Brain microvascular endothelial cell (primary cell): ENCODE measurements at regions not wholly inside any gene's neighbourhood (a gene's known extent, or its start where the extent isn't known, plus 50 kb on each side); places are given as distances from the start of the nearest gene placed in this dataset.

ENCODE experiments used
- DNase-seq: peaks from one replicate; pipeline ENCODE4 v3.0.0-alpha.2; 2020
- H3K27ac ChIP-seq: fragments of 250-450 bp; sonication (Bioruptor Pico); 2 replicates; pipeline ENCODE4 v1.5.1; 2020; ENCODE audit warnings: mild to moderate bottlenecking, moderate library complexity
- H3K27me3 ChIP-seq: fragments of 250-450 bp; sonication (Bioruptor Pico); replicated peaks from 2 replicates; pipeline ENCODE4 v1.5.1; 2020; ENCODE audit warnings: mild to moderate bottlenecking
- H3K36me3 ChIP-seq: fragments of 250-450 bp; sonication (Bioruptor Pico); replicated peaks from 2 replicates; pipeline ENCODE4 v1.5.1; 2020; ENCODE audit warnings: mild to moderate bottlenecking
- H3K4me3 ChIP-seq: 2 replicates; pipeline ENCODE4 v1.5.1; 2011; ENCODE audit warnings: low read depth, mild to moderate bottlenecking, control low read depth, low read length, moderate library complexity
- in situ Hi-C: cut with HindIII; loops from 2 replicates; pipeline ENCODE4 v1.10.0; 2017; ENCODE audit warnings: low sequenced_read_pairs, low pct_ligation_motif_present
- TF ChIP-seq, protein P1 (sequence below): IDR thresholded peaks from 2 replicates; pipeline ENCODE4 v1.5.1; 2011; ENCODE audit warnings: low read depth, mild to moderate bottlenecking, moderate library complexity, low read length, control low read depth, inconsistent platforms; ENCODE audit errors: missing control alignments

DNA sequence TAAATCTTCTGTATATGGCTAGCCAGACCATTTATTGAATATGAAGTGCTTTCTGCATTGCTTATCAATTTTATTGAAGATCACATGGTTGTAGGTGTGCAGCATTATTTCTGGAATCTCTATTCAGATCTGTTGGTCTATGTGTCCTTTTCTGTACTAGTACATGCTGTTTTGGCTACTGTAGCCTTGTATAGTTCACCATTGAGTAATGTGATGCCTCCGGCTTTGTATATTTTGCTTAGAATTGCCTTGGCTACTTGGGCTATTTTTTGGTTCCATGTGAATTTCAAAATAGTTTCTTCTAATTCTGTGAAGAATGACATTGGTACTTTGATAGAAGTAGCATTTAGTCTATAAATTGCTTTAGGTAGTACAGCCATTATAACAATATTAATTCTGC is 1187.2 kb downstream of the XPNPEP1 start:
- H3K4me3 ChIP-seq: no peak overlapping the region
- H3K36me3 ChIP-seq: no peaks in the 10 kb centered on the region
- DNase-seq: no peak
- TF ChIP-seq, protein P1, sequence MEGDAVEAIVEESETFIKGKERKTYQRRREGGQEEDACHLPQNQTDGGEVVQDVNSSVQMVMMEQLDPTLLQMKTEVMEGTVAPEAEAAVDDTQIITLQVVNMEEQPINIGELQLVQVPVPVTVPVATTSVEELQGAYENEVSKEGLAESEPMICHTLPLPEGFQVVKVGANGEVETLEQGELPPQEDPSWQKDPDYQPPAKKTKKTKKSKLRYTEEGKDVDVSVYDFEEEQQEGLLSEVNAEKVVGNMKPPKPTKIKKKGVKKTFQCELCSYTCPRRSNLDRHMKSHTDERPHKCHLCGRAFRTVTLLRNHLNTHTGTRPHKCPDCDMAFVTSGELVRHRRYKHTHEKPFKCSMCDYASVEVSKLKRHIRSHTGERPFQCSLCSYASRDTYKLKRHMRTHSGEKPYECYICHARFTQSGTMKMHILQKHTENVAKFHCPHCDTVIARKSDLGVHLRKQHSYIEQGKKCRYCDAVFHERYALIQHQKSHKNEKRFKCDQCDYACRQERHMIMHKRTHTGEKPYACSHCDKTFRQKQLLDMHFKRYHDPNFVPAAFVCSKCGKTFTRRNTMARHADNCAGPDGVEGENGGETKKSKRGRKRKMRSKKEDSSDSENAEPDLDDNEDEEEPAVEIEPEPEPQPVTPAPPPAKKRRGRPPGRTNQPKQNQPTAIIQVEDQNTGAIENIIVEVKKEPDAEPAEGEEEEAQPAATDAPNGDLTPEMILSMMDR: no peak
- no peak overlapping the region for H3K27ac ChIP-seq
- H3K27me3 ChIP-seq: no peaks in the 10 kb centered on the region
- in situ Hi-C loops: no loop called here

DNA sequence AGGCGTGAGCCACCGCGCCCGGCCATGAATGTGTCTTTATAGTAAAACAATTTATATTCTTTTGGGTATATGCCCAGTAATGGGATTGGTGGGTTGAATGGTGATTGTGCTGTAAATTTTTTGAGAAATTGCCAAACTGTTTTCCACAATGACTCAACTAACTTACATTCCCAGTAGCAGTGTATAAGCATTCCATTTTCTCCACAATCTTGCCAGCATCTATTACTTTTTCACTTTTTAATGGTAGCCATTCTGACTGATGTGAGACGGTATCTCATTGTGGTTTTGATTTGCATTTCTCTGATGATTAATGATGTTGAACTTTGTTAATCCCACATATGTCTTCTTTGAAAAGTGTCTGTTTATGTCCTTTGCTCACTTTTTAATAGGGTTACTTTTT is 1187.9 kb downstream of the XPNPEP1 start:
- H3K27me3 ChIP-seq: no peaks in the 10 kb centered on the region
- TF ChIP-seq, protein P1: no peak
- no peak overlapping the region for H3K4me3 ChIP-seq
- in situ Hi-C loops: no loop called here
- no peak overlapping the region for H3K27ac ChIP-seq
- DNase-seq: no peak
- no peaks in the 10 kb centered on the region for H3K36me3 ChIP-seq

DNA sequence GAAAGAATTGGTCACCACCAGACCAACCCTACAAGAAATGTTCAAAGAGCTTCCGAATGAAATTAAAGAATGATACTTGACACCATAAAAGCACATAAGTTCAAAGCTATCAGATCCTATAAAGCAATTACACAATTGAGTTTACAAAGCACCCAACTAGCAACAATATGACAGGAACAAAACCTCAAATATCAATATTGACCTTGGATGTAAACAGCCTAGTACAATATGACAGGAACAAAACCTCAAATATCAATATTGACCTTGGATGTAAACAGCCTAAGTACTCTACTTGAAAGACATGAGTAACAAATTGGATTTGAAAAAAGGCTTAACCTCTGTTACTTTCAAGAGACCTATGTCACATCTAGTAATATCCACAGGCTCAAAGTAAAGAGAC is 1201.4 kb downstream of the XPNPEP1 start:
- DNase-seq: no peak
- Histone ChIP-seq H3K27ac (no peak overlapping the region), H3K4me3 (no peak overlapping the region), H3K27me3 (no peaks in the 10 kb centered on the region), H3K36me3 (no peaks in the 10 kb centered on the region)
- TF ChIP-seq, protein P1: no peak
- in situ Hi-C loops: no loop called here

DNA sequence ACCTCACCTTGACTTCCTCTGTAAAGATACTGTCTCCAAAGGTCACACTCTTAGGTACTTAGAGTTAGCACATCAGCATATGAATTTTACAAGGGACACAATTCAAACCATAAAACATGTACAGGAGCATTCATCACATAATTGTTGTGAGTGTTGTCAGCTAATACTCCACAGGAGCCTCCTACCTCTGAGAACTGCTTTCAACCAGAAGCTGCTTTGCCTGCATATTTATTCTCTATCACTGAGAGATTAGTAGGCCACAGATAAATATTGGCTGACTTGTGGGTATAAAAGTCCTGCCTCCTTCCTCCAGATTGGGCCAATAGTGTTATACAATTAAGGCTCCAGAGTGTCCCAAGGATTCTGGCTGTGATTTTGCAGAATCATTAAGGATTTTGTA is 1207.0 kb downstream of the XPNPEP1 start:
- TF ChIP-seq, protein P1: no peak
- no peaks in the 10 kb centered on the region for H3K27me3 ChIP-seq

DNA sequence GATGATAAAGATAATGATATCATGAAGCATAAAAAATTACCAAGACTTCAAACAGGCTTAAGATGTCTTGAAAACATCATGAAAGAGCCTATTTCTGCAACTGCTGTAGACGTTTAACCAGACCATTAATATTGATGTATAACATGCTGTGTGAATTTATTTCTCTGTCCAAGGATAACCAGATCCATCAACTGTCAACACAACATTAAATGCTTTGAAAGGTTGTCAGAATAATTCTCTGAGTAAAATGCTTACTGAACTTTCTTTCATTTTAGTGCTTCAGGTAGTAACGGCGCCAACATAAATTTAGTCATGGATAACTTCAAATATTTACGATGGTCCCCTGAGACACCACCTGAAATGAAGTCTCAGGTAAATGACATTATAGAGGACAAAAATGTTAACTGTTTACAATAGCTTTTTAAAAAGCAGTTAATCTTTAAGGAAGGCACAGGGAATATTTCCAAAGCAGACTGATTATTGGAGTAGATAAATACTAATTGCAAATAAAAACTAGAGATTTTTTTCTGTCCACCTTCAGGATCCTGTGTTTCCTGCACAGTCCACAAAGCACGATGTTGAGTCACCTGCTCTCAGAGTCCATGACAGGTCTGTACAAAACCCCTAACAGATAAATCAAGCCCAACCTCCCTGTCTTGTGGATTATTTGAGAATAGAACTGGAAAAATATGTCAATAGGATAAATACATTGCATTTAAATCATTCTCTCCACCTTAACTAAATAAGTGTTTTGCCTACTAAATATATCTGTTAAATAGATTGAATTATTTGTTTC is 1213.2 kb downstream of the XPNPEP1 start:
- H3K36me3 ChIP-seq: no peaks in the 10 kb centered on the region
- TF ChIP-seq, protein P1: no peak
- H3K27me3 ChIP-seq: no peaks in the 10 kb centered on the region
- H3K27ac ChIP-seq: no peak overlapping the region
- DNase-seq: no peak
- in situ Hi-C loops: no loop called here
- H3K4me3 ChIP-seq: no peak overlapping the region

More for the DNA sequence above, 1207.0 kb downstream of the XPNPEP1 start:
- in situ Hi-C loops: no loop called here
- no peak overlapping the region for H3K4me3 ChIP-seq
- DNase-seq: no peak
- H3K36me3 ChIP-seq: no peaks in the 10 kb centered on the region
- no peak overlapping the region for H3K27ac ChIP-seq

DNA sequence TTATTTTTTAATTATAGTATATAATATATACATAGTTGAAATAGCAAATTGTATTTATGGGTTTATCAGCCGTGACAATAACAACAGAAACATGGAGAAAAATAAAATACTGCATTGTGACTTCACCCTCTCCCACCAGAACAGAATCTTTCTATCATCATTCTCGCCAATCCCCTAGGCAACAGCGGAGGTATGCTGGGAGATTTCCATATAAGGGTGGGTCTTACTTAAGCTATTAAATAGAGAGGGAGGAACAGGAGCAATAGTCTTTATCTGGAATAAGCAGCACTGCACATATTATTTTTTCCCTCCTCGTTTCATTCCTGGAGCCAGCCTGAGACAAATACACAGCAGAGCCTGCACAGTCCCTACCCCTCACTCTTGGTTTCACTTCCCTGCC is 1214.9 kb downstream of the XPNPEP1 start:
- TF ChIP-seq, protein P1: no peak
- Histone ChIP-seq H3K4me3 (no peak overlapping the region), H3K27ac (no peak overlapping the region), H3K27me3 (no peaks in the 10 kb centered on the region), H3K36me3 (no peaks in the 10 kb centered on the region)
- in situ Hi-C loops: no loop called here
- no peak for DNase-seq
